ENCODE measurements at regions not wholly inside any gene's neighbourhood (a gene's known extent, or its start where the extent isn't known, plus 50 kb on each side); places are given as distances from the start of the nearest gene placed in this dataset.

DNA sequence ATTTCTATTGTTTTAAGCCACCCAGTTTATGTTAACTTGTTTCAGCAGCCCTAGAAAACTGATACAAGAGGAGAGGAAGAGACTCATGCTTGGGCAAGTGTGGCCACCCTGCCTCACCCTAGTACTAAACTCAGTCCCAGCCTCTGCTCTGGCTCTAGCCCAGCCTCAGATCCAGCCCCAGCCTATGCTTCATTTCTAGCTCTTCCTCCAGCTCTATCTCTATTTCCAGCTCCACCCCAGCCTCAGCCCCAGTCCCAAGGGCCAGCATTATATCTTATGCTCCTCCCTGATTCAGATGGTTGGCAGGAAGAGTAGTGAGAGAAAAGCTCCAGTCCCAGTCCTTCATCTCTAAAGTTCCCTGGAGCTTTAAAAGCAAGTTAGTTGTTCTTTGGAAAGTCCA is 535.5 kb downstream of the PTPRC start:
- DNase-seq (ENCODE audit: low read depth), result no peak
- no peak overlapping the region for H3K4me3 ChIP-seq (ENCODE audit: control insufficient read depth, low read depth, low read length)

DNA sequence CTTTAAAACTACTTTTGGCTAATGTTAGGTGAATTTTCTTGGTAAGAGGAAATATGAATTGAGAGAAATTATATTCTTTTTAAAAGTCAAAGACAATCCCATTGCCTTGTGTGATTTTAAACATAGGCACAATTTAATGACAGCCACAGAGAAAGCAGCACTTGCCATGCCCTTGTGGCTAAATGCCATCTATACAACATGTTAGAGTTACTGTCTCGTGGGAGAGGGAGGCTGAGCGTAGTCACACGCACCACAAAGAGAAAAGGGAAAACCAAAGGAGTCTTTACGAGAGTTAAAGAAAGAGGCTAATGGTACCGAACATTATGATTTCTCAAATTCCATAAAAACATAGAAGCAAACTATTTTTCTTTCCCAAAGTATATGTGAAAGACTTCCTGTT is 537.9 kb downstream of the PTPRC start:
- no peak overlapping the region for H3K4me3 ChIP-seq (ENCODE audit: control insufficient read depth, low read depth, low read length)
- DNase-seq (ENCODE audit: low read depth), result no peak
- TF ChIP-seq, protein P1, sequence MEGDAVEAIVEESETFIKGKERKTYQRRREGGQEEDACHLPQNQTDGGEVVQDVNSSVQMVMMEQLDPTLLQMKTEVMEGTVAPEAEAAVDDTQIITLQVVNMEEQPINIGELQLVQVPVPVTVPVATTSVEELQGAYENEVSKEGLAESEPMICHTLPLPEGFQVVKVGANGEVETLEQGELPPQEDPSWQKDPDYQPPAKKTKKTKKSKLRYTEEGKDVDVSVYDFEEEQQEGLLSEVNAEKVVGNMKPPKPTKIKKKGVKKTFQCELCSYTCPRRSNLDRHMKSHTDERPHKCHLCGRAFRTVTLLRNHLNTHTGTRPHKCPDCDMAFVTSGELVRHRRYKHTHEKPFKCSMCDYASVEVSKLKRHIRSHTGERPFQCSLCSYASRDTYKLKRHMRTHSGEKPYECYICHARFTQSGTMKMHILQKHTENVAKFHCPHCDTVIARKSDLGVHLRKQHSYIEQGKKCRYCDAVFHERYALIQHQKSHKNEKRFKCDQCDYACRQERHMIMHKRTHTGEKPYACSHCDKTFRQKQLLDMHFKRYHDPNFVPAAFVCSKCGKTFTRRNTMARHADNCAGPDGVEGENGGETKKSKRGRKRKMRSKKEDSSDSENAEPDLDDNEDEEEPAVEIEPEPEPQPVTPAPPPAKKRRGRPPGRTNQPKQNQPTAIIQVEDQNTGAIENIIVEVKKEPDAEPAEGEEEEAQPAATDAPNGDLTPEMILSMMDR (conservative IDR thresholded peaks at IDR 0.05; ENCODE audit: control insufficient read depth, insufficient read depth, low read depth, low read length), result no peak

More for the DNA sequence above, 535.5 kb downstream of the PTPRC start:
- TF ChIP-seq, protein P1 (conservative IDR thresholded peaks at IDR 0.05; ENCODE audit: control insufficient read depth, insufficient read depth, low read depth, low read length), result no peak

GRCh38 chr1:199177241-199177640 is 538.4 kb downstream of the PTPRC start:
- TF ChIP-seq, protein P1 (conservative IDR thresholded peaks at IDR 0.05; ENCODE audit: control insufficient read depth, insufficient read depth, low read depth, low read length), result no peak
- no peak overlapping the region for H3K4me3 ChIP-seq (ENCODE audit: control insufficient read depth, low read depth, low read length)
- no peak for DNase-seq (ENCODE audit: low read depth)

DNA sequence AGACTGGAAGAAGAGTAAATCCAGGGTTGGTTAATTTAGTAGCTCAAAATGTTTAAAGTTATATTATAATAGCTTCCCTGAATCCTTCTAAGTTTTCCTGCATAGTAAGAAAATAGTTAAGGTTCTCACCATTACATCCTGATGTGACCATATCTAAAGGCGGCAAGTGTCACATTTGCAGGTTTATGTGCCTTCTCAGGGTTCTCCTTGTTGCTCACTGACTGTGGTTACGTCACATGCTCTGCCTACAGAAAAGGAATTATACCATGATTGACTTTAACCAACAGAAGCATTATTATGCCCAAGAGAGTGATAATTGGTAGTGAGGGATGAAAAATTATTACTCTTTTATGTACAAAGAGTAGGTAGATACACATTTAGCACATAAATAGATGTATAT is 539.8 kb downstream of the PTPRC start:
- no peak for DNase-seq (ENCODE audit: low read depth)
- TF ChIP-seq, protein P1 (conservative IDR thresholded peaks at IDR 0.05; ENCODE audit: control insufficient read depth, insufficient read depth, low read depth, low read length), result no peak
- H3K4me3 ChIP-seq (ENCODE audit: control insufficient read depth, low read depth, low read length), result no peak overlapping the region

DNA sequence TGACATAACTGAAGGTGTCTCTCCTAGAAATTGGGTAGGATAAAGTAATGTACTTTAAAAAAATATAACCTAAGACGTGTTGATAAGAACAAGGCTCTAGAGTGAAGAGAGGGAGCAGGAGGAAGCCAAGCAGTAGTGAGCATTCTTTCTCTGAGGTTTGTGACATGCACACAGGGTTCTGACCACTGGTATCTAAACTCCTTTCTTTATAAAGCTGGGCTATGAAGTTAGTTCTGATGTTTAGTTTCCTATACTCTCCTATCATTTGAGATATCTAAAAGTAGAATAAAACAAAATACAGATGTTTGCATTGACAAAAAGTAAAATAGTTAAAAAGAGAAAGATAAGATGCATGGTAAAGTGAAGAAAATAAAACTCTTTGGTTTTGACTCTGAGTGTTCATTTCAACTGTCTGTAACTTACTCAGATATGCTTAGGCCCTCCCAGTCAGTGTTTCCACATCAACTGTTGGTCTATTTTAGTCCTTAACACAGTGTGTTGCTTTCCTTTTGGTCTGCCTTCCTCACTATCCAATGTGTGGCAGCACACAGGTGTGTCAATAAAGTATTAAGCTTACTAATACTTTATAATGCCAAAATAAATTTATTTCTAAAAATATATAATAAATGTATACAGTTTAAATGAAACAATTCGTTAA is 543.5 kb downstream of the PTPRC start:
- TF ChIP-seq, protein P1 (conservative IDR thresholded peaks at IDR 0.05; ENCODE audit: control insufficient read depth, insufficient read depth, low read depth, low read length), result no peak
- no peak overlapping the region for H3K4me3 ChIP-seq (ENCODE audit: control insufficient read depth, low read depth, low read length)
- DNase-seq (ENCODE audit: low read depth), result no peak

GRCh38 chr1:199184180-199184579 is 545.3 kb downstream of the PTPRC start:
- no peak for DNase-seq (ENCODE audit: low read depth)
- TF ChIP-seq, protein P1 (conservative IDR thresholded peaks at IDR 0.05; ENCODE audit: control insufficient read depth, insufficient read depth, low read depth, low read length), result no peak
- H3K4me3 ChIP-seq (ENCODE audit: control insufficient read depth, low read depth, low read length), result no peak overlapping the region

GRCh38 chr1:199194862-199195261 is 556.0 kb downstream of the PTPRC start:
- no peak overlapping the region for H3K4me3 ChIP-seq (ENCODE audit: control insufficient read depth, low read depth, low read length)
- DNase-seq (ENCODE audit: low read depth), result no peak
- TF ChIP-seq, protein P1 (conservative IDR thresholded peaks at IDR 0.05; ENCODE audit: control insufficient read depth, insufficient read depth, low read depth, low read length), result no peak

Measured in fibroblast of mammary gland (primary cell).